ENCODE measurements at regions not wholly inside any gene's neighbourhood (a gene's known extent, or its start where the extent isn't known, plus 50 kb on each side); places are given as distances from the start of the nearest gene placed in this dataset.

- peak; percentile 40 to 80 (median 68) for TF ChIP-seq CTCF (IDR thresholded peaks at IDR 0.05)
- TF ChIP-seq POLR2A (IDR thresholded peaks at IDR 0.05): no peak
Observed at GRCh38 chr13:107124129-107124718, 556.3 kb upstream of the ARGLU1 start.
